ENCODE measurements at regions not wholly inside any gene's neighbourhood (a gene's known extent, or its start where the extent isn't known, plus 50 kb on each side); places are given as distances from the start of the nearest gene placed in this dataset.

GRCh38 chr13:109533350-109533749, 253.0 kb downstream of the IRS2 start:
- Histone ChIP-seq H3K79me1 (ENCODE audit: low read length) (no peaks in the 10 kb centered on the region), H2AK5ac (ENCODE audit: low read length) (no peak overlapping the region), H3K27ac (ENCODE audit: low read depth, low read length) (no peak overlapping the region), H2AFZ (ENCODE audit: insufficient read depth, low read length, poor library complexity) (no peak overlapping the region), H3K23ac (ENCODE audit: low read length) (no peak overlapping the region), H3K14ac (ENCODE audit: low read length) (no peak overlapping the region), H3K9ac (ENCODE audit: low read length) (no peak overlapping the region), H3K4ac (ENCODE audit: low read depth, low read length) (no peak overlapping the region), H3K9me3 (ENCODE audit: insufficient read depth, low read depth, low read length) (no peaks in the 10 kb centered on the region), H3K36me3 (ENCODE audit: control insufficient read depth in 1 of 2, insufficient read depth in 2 of 2, low read length in 2 of 2) (no peaks in the 10 kb centered on the region), H4K8ac (ENCODE audit: low read depth, low read length) (no peak overlapping the region), H4K12ac (ENCODE audit: low read depth, low read length) (no peak overlapping the region), H2BK5ac (ENCODE audit: low read depth, low read length, poor library complexity) (no peak overlapping the region), H4K91ac (ENCODE audit: low read depth, low read length) (no peak overlapping the region), H3K18ac (ENCODE audit: low read length) (no peak overlapping the region), H3K4me3 (ENCODE audit: low read depth, low read length) (no peak overlapping the region), H3K4me2 (ENCODE audit: low read length) (no peak overlapping the region), H2BK12ac (ENCODE audit: low read length) (no peak overlapping the region), H2BK120ac (ENCODE audit: insufficient read depth, low read length, poor library complexity) (no peak overlapping the region), H3K4me1 (ENCODE audit: control insufficient read depth in 1 of 2, insufficient read depth in 2 of 2, low read length in 2 of 2) (no peaks in the 10 kb centered on the region), H3K27me3 (ENCODE audit: insufficient read depth, low read length) (no peaks in the 10 kb centered on the region), H3K79me2 (ENCODE audit: control insufficient read depth, insufficient read depth, low read length, poor library complexity) (no peaks in the 10 kb centered on the region)
- WGBS (ENCODE audit: extremely low coverage, insufficient coverage, insufficient read length) = no CpG with 5 or more reads among the region's 11 CpGs
- DNase-seq = no peak

GRCh38 chr13:109529964-109530363, 256.4 kb downstream of the IRS2 start:
- Histone ChIP-seq H2BK12ac (ENCODE audit: low read length) (no peak overlapping the region), H3K79me2 (ENCODE audit: control insufficient read depth, insufficient read depth, low read length, poor library complexity) (no peaks in the 10 kb centered on the region), H2BK5ac (ENCODE audit: low read depth, low read length, poor library complexity) (no peak overlapping the region), H3K23ac (ENCODE audit: low read length) (no peak overlapping the region), H3K36me3 (ENCODE audit: control insufficient read depth in 1 of 2, insufficient read depth in 2 of 2, low read length in 2 of 2) (no peaks in the 10 kb centered on the region), H3K79me1 (ENCODE audit: low read length) (no peaks in the 10 kb centered on the region), H3K27me3 (ENCODE audit: insufficient read depth, low read length) (no peaks in the 10 kb centered on the region), H3K4ac (ENCODE audit: low read depth, low read length) (no peak overlapping the region), H4K8ac (ENCODE audit: low read depth, low read length) (no peak overlapping the region), H3K9ac (ENCODE audit: low read length) (no peak overlapping the region), H3K14ac (ENCODE audit: low read length) (no peak overlapping the region), H2BK120ac (ENCODE audit: insufficient read depth, low read length, poor library complexity) (no peak overlapping the region), H4K12ac (ENCODE audit: low read depth, low read length) (no peak overlapping the region), H3K18ac (ENCODE audit: low read length) (no peak overlapping the region), H3K9me3 (ENCODE audit: insufficient read depth, low read depth, low read length) (no peaks in the 10 kb centered on the region), H3K4me1 (ENCODE audit: control insufficient read depth in 1 of 2, insufficient read depth in 2 of 2, low read length in 2 of 2) (no peaks in the 10 kb centered on the region), H3K4me3 (ENCODE audit: low read depth, low read length) (no peak overlapping the region), H3K27ac (ENCODE audit: low read depth, low read length) (no peak overlapping the region), H2AK5ac (ENCODE audit: low read length) (no peak overlapping the region), H2AFZ (ENCODE audit: insufficient read depth, low read length, poor library complexity) (no peak overlapping the region), H4K91ac (ENCODE audit: low read depth, low read length) (no peak overlapping the region), H3K4me2 (ENCODE audit: low read length) (no peak overlapping the region)
- 83% methylated on average over 1 of the region's 5 CpGs for WGBS (ENCODE audit: extremely low coverage, insufficient coverage, insufficient read length)
- DNase-seq = no peak

- Histone ChIP-seq H3K27ac (ENCODE audit: low read depth, low read length) (no peak overlapping the region), H3K18ac (ENCODE audit: low read length) (no peak overlapping the region), H3K9me3 (ENCODE audit: insufficient read depth, low read depth, low read length) (no peaks in the 10 kb centered on the region), H3K4me2 (ENCODE audit: low read length) (no peak overlapping the region), H2BK12ac (ENCODE audit: low read length) (no peak overlapping the region), H3K14ac (ENCODE audit: low read length) (no peak overlapping the region), H3K79me2 (ENCODE audit: control insufficient read depth, insufficient read depth, low read length, poor library complexity) (no peaks in the 10 kb centered on the region), H3K79me1 (ENCODE audit: low read length) (no peaks in the 10 kb centered on the region), H4K12ac (ENCODE audit: low read depth, low read length) (no peak overlapping the region), H4K91ac (ENCODE audit: low read depth, low read length) (no peak overlapping the region), H3K23ac (ENCODE audit: low read length) (no peak overlapping the region), H3K27me3 (ENCODE audit: insufficient read depth, low read length) (no peaks in the 10 kb centered on the region), H3K9ac (ENCODE audit: low read length) (no peak overlapping the region), H4K8ac (ENCODE audit: low read depth, low read length) (no peak overlapping the region), H2AK5ac (ENCODE audit: low read length) (no peak overlapping the region), H3K36me3 (ENCODE audit: control insufficient read depth in 1 of 2, insufficient read depth in 2 of 2, low read length in 2 of 2) (no peaks in the 10 kb centered on the region), H3K4me3 (ENCODE audit: low read depth, low read length) (no peak overlapping the region), H2AFZ (ENCODE audit: insufficient read depth, low read length, poor library complexity) (no peak overlapping the region), H2BK5ac (ENCODE audit: low read depth, low read length, poor library complexity) (no peak overlapping the region), H3K4ac (ENCODE audit: low read depth, low read length) (no peak overlapping the region), H2BK120ac (ENCODE audit: insufficient read depth, low read length, poor library complexity) (no peak overlapping the region), H3K4me1 (ENCODE audit: control insufficient read depth in 1 of 2, insufficient read depth in 2 of 2, low read length in 2 of 2) (no peaks in the 10 kb centered on the region)
- no CpG with 5 or more reads among the region's 21 CpGs for WGBS (ENCODE audit: extremely low coverage, insufficient coverage, insufficient read length)
- no peak for DNase-seq
Observed at GRCh38 chr13:109521719-109522118, 264.7 kb downstream of the IRS2 start.

GRCh38 chr13:109517517-109517916, 268.9 kb downstream of the IRS2 start:
- no peak overlapping the region for H3K23ac ChIP-seq (ENCODE audit: low read length)
- DNase-seq = no peak
- H3K4me3 ChIP-seq (ENCODE audit: low read depth, low read length) = no peak overlapping the region
- H4K12ac ChIP-seq (ENCODE audit: low read depth, low read length) = no peak overlapping the region
- H3K18ac ChIP-seq (ENCODE audit: low read length) = no peak overlapping the region
- H3K79me1 ChIP-seq (ENCODE audit: low read length) = no peaks in the 10 kb centered on the region
- H2BK12ac ChIP-seq (ENCODE audit: low read length) = no peak overlapping the region
- no peak overlapping the region for H3K4ac ChIP-seq (ENCODE audit: low read depth, low read length)
- no peaks in the 10 kb centered on the region for H3K36me3 ChIP-seq (ENCODE audit: control insufficient read depth in 1 of 2, insufficient read depth in 2 of 2, low read length in 2 of 2)
- no peaks in the 10 kb centered on the region for H3K9me3 ChIP-seq (ENCODE audit: insufficient read depth, low read depth, low read length)
- no peak overlapping the region for H2BK120ac ChIP-seq (ENCODE audit: insufficient read depth, low read length, poor library complexity)
- H4K8ac ChIP-seq (ENCODE audit: low read depth, low read length) = no peak overlapping the region
- H3K9ac ChIP-seq (ENCODE audit: low read length) = no peak overlapping the region
- no peak overlapping the region for H2AFZ ChIP-seq (ENCODE audit: insufficient read depth, low read length, poor library complexity)
- H2AK5ac ChIP-seq (ENCODE audit: low read length) = no peak overlapping the region
- no peaks in the 10 kb centered on the region for H3K4me1 ChIP-seq (ENCODE audit: control insufficient read depth in 1 of 2, insufficient read depth in 2 of 2, low read length in 2 of 2)
- H3K27ac ChIP-seq (ENCODE audit: low read depth, low read length) = no peak overlapping the region
- H4K91ac ChIP-seq (ENCODE audit: low read depth, low read length) = no peak overlapping the region
- no peaks in the 10 kb centered on the region for H3K79me2 ChIP-seq (ENCODE audit: control insufficient read depth, insufficient read depth, low read length, poor library complexity)
- H3K4me2 ChIP-seq (ENCODE audit: low read length) = no peak overlapping the region
- H2BK5ac ChIP-seq (ENCODE audit: low read depth, low read length, poor library complexity) = no peak overlapping the region
- H3K27me3 ChIP-seq (ENCODE audit: insufficient read depth, low read length) = no peaks in the 10 kb centered on the region
- H3K14ac ChIP-seq (ENCODE audit: low read length) = no peak overlapping the region

Data from trophoblast cell (in vitro differentiated cells and primary cell).